PC-3 (cell line): ENCODE measurements at regions not wholly inside any gene's neighbourhood (a gene's known extent, or its start where the extent isn't known, plus 50 kb on each side); places are given as distances from the start of the nearest gene placed in this dataset.

Experiments
- ATAC-seq: fragments of 200-7000 bp; cut with Tn5 transposase; 2 replicates; pipeline ENCODE4 v1.9.1; 2020; ENCODE audit warnings: mild to moderate bottlenecking, moderate library complexity
- BruUV-seq: library from RNA; stranded (reverse); fragments of 400-500 nt; replicated peaks from 2 replicates; lab custom pipeline; 2021; lab: Mats Ljungman, UMichigan
- CTCF ChIA-PET: fragments of 300-600 bp; sonication (Branson Sonifier 250); formaldehyde crosslinking; loops from one replicate; lab custom pipeline; 2022; ENCODE audit warnings: antibody characterized with exemption; lab: Charles Lee
- POLR2A ChIA-PET: fragments of 300-600 bp; sonication (Branson Sonifier 250); formaldehyde crosslinking; loops from one replicate; lab custom pipeline; 2022; ENCODE audit warnings: antibody characterized with exemption; ENCODE audit not compliant: unreplicated experiment; lab: Charles Lee
- DNase-seq: peaks from one replicate; pipeline ENCODE4 v3.0.0-alpha.2; 2015
- H2AFZ ChIP-seq: fragments of 300-600 bp; sonication (generic); 2 replicates; pipeline ENCODE4 v1.6.0; 2016; ENCODE audit warnings: antibody characterized with exemption, low read length
- H3F3A ChIP-seq: fragments of 300-600 bp; sonication (generic); one replicate; pipeline ENCODE4 v1.6.0; 2017; ENCODE audit warnings: antibody characterized with exemption, low read length, control low read depth, mild to moderate bottlenecking; ENCODE audit not compliant: unreplicated experiment
- H3K27ac ChIP-seq: fragments of 300-600 bp; sonication (generic); 2 replicates; pipeline ENCODE4 v1.5.1; 2016; ENCODE audit warnings: mild to moderate bottlenecking, low read length
- H3K27me3 ChIP-seq: fragments of 300-600 bp; sonication (generic); 2 replicates; pipeline ENCODE4 v1.6.1; 2016; ENCODE audit warnings: low read length, mixed read lengths
- H3K36me3 ChIP-seq: fragments of 300-600 bp; sonication (generic); 2 replicates; pipeline ENCODE4 v1.6.1; 2016; ENCODE audit warnings: low read depth, mixed run types, low read length, mixed read lengths
- H3K4me1 ChIP-seq: fragments of 300-600 bp; sonication (generic); 2 replicates; pipeline ENCODE4 v1.5.1; 2016; ENCODE audit warnings: low read length; ENCODE audit not compliant: insufficient read depth
- H3K4me2 ChIP-seq: fragments of 300-600 bp; sonication (generic); 2 replicates; pipeline ENCODE4 v1.6.0; 2016; ENCODE audit warnings: low read length
- H3K4me3 ChIP-seq: fragments of 300-600 bp; sonication (generic); 2 replicates; pipeline ENCODE4 v1.5.1; 2016; ENCODE audit warnings: mild to moderate bottlenecking, low read length, mixed read lengths
- H3K79me2 ChIP-seq: fragments of 300-600 bp; sonication (generic); 2 replicates; pipeline ENCODE4 v1.6.1; 2017; ENCODE audit warnings: low read length, mixed read lengths
- H3K9ac ChIP-seq: fragments of 300-600 bp; sonication (generic); 2 replicates; pipeline ENCODE4 v1.6.0; 2016; ENCODE audit warnings: mild to moderate bottlenecking, low read length
- H3K9me2 ChIP-seq: fragments of 300-600 bp; sonication (generic); replicated peaks from 2 replicates; pipeline ENCODE4 v1.6.1; 2016; ENCODE audit warnings: mixed run types, low read length, mixed read lengths
- H3K9me3 ChIP-seq: fragments of 300-600 bp; sonication (generic); 2 replicates; pipeline ENCODE4 v1.6.1; 2016; ENCODE audit warnings: low read length, mixed read lengths
- H4K20me1 ChIP-seq: fragments of 300-600 bp; sonication (generic); 2 replicates; pipeline ENCODE4 v1.6.1; 2016; ENCODE audit warnings: low read length, mixed read lengths
- EZH2 ChIP-seq: fragments of 300-600 bp; sonication (generic); IDR thresholded peaks from one replicate; pipeline ENCODE4 v1.6.1; 2017; ENCODE audit warnings: antibody characterized with exemption, mild to moderate bottlenecking, low read length; ENCODE audit not compliant: unreplicated experiment
- EZH2phosphoT487 ChIP-seq: fragments of 300-600 bp; sonication (generic); IDR thresholded peaks from 2 replicates; pipeline ENCODE4 v1.6.1; 2018; ENCODE audit warnings: mild to moderate bottlenecking, antibody characterized with exemption, low read length, borderline replicate concordance
- intact Hi-C: fragments of 100-400 bp; cut with micrococcal nuclease; formaldehyde crosslinking; loops from 2 replicates; pipeline ENCODE4 v1.9.0; 2023
- TF ChIP-seq, protein P1 (sequence below): fragments of 300-600 bp; sonication (generic); conservative IDR thresholded peaks from 2 replicates; pipeline ENCODE4 v1.5.1; 2017; ENCODE audit warnings: antibody characterized with exemption, low read depth, mild to moderate bottlenecking, low read length

DNA sequence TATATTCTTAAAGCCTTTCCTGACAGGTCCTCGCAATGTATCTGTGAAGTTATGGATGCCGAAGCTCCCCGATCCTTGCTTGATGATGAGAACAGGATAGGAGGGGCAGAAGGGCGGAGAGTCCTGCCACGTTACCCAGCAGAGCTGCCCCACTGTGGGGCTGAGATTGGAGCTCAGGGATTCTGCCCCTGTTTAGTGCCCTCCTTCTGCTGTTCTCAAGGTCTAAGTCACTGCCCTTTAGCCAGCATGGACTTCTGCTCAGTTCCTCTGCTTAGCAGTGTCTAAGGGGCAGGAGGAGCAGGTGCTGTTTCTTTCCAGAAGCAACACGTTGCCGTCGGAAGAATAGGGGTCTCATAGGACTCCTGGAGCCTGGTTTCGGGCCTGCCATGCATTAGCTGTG, 164.2 kb upstream of the B3GAT1 start:
- no peaks in the 10 kb centered on the region for H3K79me2 ChIP-seq
- no peaks in the 10 kb centered on the region for H3K9me3 ChIP-seq
- TF ChIP-seq, protein P1, sequence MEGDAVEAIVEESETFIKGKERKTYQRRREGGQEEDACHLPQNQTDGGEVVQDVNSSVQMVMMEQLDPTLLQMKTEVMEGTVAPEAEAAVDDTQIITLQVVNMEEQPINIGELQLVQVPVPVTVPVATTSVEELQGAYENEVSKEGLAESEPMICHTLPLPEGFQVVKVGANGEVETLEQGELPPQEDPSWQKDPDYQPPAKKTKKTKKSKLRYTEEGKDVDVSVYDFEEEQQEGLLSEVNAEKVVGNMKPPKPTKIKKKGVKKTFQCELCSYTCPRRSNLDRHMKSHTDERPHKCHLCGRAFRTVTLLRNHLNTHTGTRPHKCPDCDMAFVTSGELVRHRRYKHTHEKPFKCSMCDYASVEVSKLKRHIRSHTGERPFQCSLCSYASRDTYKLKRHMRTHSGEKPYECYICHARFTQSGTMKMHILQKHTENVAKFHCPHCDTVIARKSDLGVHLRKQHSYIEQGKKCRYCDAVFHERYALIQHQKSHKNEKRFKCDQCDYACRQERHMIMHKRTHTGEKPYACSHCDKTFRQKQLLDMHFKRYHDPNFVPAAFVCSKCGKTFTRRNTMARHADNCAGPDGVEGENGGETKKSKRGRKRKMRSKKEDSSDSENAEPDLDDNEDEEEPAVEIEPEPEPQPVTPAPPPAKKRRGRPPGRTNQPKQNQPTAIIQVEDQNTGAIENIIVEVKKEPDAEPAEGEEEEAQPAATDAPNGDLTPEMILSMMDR = no peak
- TF ChIP-seq EZH2 = no peak
- TF ChIP-seq EZH2phosphoT487 = no peak
- DNase-seq (no peak), ATAC-seq (no peak)
- H3K9ac ChIP-seq = no peak overlapping the region
- H4K20me1 ChIP-seq = no peaks in the 10 kb centered on the region
- H3K4me3 ChIP-seq = no peak overlapping the region
- H3K4me2 ChIP-seq = no peak overlapping the region
- ChIA-PET POLR2A (no interaction called here), CTCF (no interaction called here)
- H3F3A ChIP-seq = no peaks in the 10 kb centered on the region
- no peak overlapping the region for H3K27ac ChIP-seq
- H3K36me3 ChIP-seq = no peaks in the 10 kb centered on the region
- BruUV-seq = no TSS peak
- no peak overlapping the region for H2AFZ ChIP-seq
- intact Hi-C loops = no loop called here
- H3K4me1 ChIP-seq = no peaks in the 10 kb centered on the region
- peaks cover 64% of the 10 kb centered on the region for H3K27me3 ChIP-seq
- no peaks in the 10 kb centered on the region for H3K9me2 ChIP-seq

DNA sequence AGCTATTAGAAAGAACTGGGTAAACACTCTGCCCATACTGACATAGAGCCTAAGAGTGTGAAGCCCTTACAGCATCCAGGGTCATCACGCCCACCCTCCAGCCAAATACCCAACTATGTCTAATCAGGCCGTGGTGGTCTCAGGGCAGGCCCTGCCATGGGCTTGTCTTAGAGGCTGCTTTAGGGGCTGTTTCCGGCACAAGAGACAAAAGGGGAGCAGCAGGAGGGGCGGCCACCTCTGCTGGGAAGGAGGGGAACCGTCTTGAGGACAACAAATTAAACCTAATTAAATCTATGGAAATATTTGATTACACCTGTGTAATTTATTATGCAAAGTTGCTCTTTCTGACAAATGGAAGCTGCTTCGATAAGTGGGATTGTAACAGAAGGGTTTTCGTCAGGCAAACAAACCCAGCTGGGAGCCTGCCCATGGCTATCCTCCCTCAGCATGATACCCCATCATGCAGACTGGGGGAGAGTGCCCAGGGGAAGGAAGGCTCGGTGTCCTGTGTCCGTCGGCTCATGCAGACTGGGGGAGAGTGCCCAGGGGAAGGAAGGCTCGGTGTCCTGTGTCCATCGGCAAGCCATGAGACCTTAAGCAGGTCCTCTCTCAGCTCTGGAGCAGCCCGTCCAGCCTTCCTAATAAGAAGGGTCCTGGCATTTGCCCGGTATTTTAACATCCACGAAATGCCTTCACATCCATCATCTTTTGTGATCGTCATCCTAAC, 163.6 kb upstream of the B3GAT1 start:
- H3K36me3 ChIP-seq = no peaks in the 10 kb centered on the region
- ChIA-PET POLR2A (no interaction called here), CTCF (no interaction called here)
- H3K9me3 ChIP-seq = no peaks in the 10 kb centered on the region
- no peak overlapping the region for H3K4me3 ChIP-seq
- DNase-seq = no peak
- intact Hi-C loops = no loop called here
- H4K20me1 ChIP-seq = no peaks in the 10 kb centered on the region
- H3K4me2 ChIP-seq = no peak overlapping the region
- H3K9me2 ChIP-seq = no peaks in the 10 kb centered on the region
- no TSS peak for BruUV-seq
- H3K9ac ChIP-seq = no peak overlapping the region
- H2AFZ ChIP-seq = no peak overlapping the region
- TF ChIP-seq EZH2phosphoT487 = no peak
- no peak for TF ChIP-seq EZH2
- TF ChIP-seq, protein P1 = no peak
- no peak for ATAC-seq
- no peaks in the 10 kb centered on the region for H3K4me1 ChIP-seq
- H3K79me2 ChIP-seq = no peaks in the 10 kb centered on the region
- no peaks in the 10 kb centered on the region for H3F3A ChIP-seq
- peaks cover 64% of the 10 kb centered on the region for H3K27me3 ChIP-seq
- no peak overlapping the region for H3K27ac ChIP-seq

DNA sequence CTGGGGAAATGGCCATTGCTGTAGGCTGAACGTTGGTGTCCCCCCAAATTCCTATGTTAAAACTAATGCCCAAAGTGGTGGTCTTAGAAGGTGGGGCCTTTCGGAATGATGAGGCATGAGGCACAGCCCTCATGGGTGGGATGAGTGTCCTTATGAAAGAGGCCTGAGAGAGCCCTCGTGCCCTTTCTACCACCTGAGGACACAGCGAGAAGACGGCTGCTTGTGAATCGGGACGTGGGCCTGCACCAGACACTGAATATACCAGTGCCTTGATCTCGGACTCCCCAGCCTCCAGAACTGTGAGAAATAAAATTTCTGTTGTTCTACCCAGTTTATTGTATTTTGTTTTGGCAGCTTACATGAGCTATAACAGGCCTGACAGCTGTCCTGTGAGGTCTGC, 162.9 kb upstream of the B3GAT1 start:
- Histone ChIP-seq H3K4me1 (no peaks in the 10 kb centered on the region), H3K36me3 (no peaks in the 10 kb centered on the region), H3K27me3 (peaks cover 64% of the 10 kb centered on the region), H3K4me2 (no peak overlapping the region), H3K79me2 (no peaks in the 10 kb centered on the region), H2AFZ (no peak overlapping the region), H3K9me2 (no peaks in the 10 kb centered on the region), H3K4me3 (no peak overlapping the region), H4K20me1 (no peaks in the 10 kb centered on the region), H3K9ac (no peak overlapping the region), H3F3A (no peaks in the 10 kb centered on the region), H3K27ac (no peak overlapping the region), H3K9me3 (no peaks in the 10 kb centered on the region)
- DNase-seq = no peak
- ATAC-seq = no peak
- intact Hi-C loops = no loop called here
- TF ChIP-seq EZH2 (no peak), EZH2phosphoT487 (no peak)
- TF ChIP-seq, protein P1 = no peak
- BruUV-seq = no TSS peak
- ChIA-PET POLR2A (no interaction called here), CTCF (no interaction called here)
